ENCODE measurements at regions not wholly inside any gene's neighbourhood (a gene's known extent, or its start where the extent isn't known, plus 50 kb on each side); places are given as distances from the start of the nearest gene placed in this dataset.

DNA sequence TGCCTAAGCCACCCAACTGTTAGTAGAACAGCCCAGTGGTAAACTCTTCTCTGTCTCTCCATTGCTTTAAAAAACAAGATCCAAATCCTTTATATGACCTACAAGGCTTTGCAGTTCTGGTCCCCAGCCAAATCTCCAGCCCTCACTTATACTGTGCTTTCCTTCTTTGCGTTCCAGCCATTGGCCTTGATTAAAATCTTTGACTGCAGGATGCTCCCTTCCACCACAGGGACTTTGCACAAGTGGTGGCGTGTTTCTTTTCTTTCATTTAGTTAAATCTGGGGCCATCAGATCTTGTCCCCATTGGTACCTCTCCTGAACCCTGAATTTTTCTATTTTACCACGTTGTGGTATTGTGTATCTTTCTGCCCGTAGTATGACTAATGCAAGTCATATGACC, 183.7 kb downstream of the VRK1 start:
- intact Hi-C loops (cut with DNase I; ENCODE audit: low total_unique reads) = no loop called here
- TF ChIP-seq, protein P1, sequence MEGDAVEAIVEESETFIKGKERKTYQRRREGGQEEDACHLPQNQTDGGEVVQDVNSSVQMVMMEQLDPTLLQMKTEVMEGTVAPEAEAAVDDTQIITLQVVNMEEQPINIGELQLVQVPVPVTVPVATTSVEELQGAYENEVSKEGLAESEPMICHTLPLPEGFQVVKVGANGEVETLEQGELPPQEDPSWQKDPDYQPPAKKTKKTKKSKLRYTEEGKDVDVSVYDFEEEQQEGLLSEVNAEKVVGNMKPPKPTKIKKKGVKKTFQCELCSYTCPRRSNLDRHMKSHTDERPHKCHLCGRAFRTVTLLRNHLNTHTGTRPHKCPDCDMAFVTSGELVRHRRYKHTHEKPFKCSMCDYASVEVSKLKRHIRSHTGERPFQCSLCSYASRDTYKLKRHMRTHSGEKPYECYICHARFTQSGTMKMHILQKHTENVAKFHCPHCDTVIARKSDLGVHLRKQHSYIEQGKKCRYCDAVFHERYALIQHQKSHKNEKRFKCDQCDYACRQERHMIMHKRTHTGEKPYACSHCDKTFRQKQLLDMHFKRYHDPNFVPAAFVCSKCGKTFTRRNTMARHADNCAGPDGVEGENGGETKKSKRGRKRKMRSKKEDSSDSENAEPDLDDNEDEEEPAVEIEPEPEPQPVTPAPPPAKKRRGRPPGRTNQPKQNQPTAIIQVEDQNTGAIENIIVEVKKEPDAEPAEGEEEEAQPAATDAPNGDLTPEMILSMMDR (IDR thresholded peaks at IDR 0.05) = no peak

DNA sequence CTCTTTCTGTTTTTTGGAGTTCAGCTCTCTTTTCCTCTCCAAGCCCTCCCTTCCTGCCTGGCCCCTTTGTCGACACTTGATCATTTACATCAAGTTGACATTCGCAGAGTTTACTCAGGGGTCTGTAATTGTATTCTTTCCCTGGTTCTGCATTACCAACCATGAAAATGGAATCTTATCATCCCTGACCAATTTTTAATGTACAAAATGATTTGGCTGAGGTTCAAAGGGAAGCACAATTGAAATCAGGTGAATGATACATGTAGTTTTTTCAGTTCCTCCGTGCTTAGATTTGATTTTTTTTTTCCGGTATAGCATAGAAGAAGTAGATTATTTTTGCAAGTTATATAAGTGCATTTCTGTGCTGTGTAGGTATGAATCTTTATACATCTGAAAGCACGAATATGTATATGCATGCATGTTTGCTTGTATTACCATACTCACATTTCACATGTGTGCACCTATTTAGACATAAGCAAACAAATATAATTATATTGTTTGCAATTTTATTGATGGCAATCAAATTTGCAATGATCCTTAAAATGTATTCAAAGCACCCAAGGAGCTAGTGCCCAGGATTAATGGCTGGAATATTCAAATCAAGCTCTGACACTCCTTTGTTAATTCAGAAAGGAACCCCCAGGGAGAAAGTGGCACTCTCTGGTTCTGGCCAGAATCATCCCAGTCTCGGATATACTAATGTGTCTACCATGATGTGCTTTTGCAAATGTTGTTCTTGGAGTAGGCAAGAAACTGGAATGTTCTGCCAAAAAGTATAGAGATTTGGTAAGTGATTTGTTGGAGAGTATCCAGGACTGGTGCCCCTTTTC, 189.3 kb downstream of the VRK1 start:
- DNase-seq = no peak
- Histone ChIP-seq H3K36me3 (no peaks in the 10 kb centered on the region), H3K27me3 (no peaks in the 10 kb centered on the region), H3K9me3 (no peaks in the 10 kb centered on the region), H3K4me1 (no peaks in the 10 kb centered on the region), H3K27ac (no peak overlapping the region), H3K4me3 (no peak overlapping the region)
- TF ChIP-seq, protein P1 (IDR thresholded peaks at IDR 0.05) = no peak
- intact Hi-C loops (cut with DNase I; ENCODE audit: low total_unique reads) = no loop called here

More for the DNA sequence above, 183.7 kb downstream of the VRK1 start:
- DNase-seq = no peak
- H3K27ac ChIP-seq = no peak overlapping the region
- H3K9me3 ChIP-seq = no peaks in the 10 kb centered on the region
- no peaks in the 10 kb centered on the region for H3K36me3 ChIP-seq
- no peaks in the 10 kb centered on the region for H3K4me1 ChIP-seq
- H3K4me3 ChIP-seq = no peak overlapping the region
- no peaks in the 10 kb centered on the region for H3K27me3 ChIP-seq

DNA sequence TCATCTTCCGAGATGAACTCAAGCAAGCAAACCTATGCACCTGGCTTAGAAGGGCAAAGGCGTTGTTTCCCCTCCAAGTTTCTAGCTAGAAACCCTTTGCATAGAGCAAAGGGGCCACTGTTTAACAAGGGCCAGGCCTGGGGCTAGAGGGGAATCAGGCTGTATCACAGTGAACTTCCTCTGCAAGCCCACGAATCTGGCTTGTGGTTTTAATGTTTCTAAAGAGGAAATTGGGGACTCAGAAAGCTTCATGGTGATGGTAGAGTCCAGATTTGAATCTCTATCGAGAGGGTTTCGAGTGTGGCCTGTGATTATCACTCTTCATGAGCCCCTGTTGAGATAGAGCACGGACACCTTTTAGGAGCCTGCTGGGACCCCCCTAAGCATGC, 189.9 kb downstream of the VRK1 start:
- Histone ChIP-seq H3K27me3 (no peaks in the 10 kb centered on the region), H3K36me3 (no peaks in the 10 kb centered on the region), H3K4me3 (no peak overlapping the region), H3K9me3 (no peaks in the 10 kb centered on the region), H3K27ac (no peak overlapping the region), H3K4me1 (no peaks in the 10 kb centered on the region)
- intact Hi-C loops (cut with DNase I; ENCODE audit: low total_unique reads) = no loop called here
- TF ChIP-seq, protein P1 (IDR thresholded peaks at IDR 0.05) = no peak
- no peak for DNase-seq

DNA sequence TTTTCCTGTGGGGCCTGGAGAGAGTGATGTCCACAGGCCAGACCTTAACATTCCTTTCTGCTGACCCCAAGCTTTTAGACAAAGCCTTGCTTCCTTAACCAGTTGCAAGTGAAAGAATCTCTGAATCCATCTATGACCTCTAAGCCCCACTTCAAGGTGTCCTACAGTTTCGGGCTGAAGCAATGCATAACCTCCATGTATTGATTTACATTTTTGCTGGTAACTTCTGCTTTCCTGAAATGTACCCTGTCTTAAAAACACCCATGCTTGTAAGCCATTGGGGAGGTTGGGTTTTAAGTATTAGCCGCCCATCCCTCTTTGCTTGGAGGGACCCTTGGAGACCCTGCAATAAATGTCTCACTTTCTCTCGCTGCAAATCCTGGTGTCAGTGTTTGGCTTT, 190.6 kb downstream of the VRK1 start:
- Histone ChIP-seq H3K27me3 (no peaks in the 10 kb centered on the region), H3K27ac (no peak overlapping the region), H3K4me3 (no peak overlapping the region), H3K4me1 (no peaks in the 10 kb centered on the region), H3K36me3 (no peaks in the 10 kb centered on the region), H3K9me3 (no peaks in the 10 kb centered on the region)
- intact Hi-C loops (cut with DNase I; ENCODE audit: low total_unique reads) = no loop called here
- TF ChIP-seq, protein P1 (IDR thresholded peaks at IDR 0.05) = no peak
- no peak for DNase-seq

DNA sequence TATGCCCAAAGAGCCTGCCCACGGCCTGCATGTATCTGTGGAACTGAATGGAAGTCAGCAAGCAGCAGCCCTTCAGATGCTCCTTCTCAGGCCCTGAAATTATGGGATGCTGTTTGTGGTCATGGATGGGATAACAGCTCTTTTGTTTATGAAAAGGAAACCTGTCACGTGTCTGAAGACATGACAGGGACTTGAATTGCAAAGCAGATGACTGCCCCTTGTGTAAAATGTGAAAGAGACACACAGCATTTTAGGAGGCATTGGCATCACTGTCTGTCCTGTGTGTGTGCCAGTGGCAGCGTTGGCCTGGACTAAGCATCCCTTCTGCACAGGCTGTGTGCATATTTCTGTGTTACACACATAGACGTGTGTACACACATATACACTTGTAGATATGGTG, 192.1 kb downstream of the VRK1 start:
- Histone ChIP-seq H3K27me3 (no peaks in the 10 kb centered on the region), H3K36me3 (no peaks in the 10 kb centered on the region), H3K27ac (no peak overlapping the region), H3K4me1 (no peaks in the 10 kb centered on the region), H3K4me3 (no peak overlapping the region), H3K9me3 (no peaks in the 10 kb centered on the region)
- TF ChIP-seq, protein P1 (IDR thresholded peaks at IDR 0.05) = no peak
- intact Hi-C loops (cut with DNase I; ENCODE audit: low total_unique reads) = no loop called here
- no peak for DNase-seq
